GM10266 (cell line): ENCODE measurements at regions not wholly inside any gene's neighbourhood (a gene's known extent, or its start where the extent isn't known, plus 50 kb on each side); places are given as distances from the start of the nearest gene placed in this dataset.

Source experiments
- DNase-seq: peaks from one replicate; pipeline ENCODE4 v3.0.0; 2012; ENCODE audit errors: extremely low spot score
- CTCF ChIP-seq: IDR thresholded peaks from 2 replicates; pipeline ENCODE4 v1.5.1; 2012; ENCODE audit warnings: mild to moderate bottlenecking, low read depth; ENCODE audit not compliant: control insufficient read depth, insufficient read depth; ENCODE audit errors: missing control alignments

- TF ChIP-seq CTCF = no peak
- DNase-seq = no peak
Measured at GRCh38 chr9:87247097-87247496, 250.6 kb upstream of the DAPK1 start.

- TF ChIP-seq CTCF = no peak
- DNase-seq = no peak
Measured at GRCh38 chr9:87249029-87249428, 248.6 kb upstream of the DAPK1 start.

- DNase-seq = no peak
- no peak for TF ChIP-seq CTCF
Measured at GRCh38 chr9:87250205-87250604, 247.5 kb upstream of the DAPK1 start.

- TF ChIP-seq CTCF = no peak
- DNase-seq = no peak
Measured at GRCh38 chr9:87255431-87256155, 242.1 kb upstream of the DAPK1 start.

- no peak for DNase-seq
- no peak for TF ChIP-seq CTCF
Measured at GRCh38 chr9:87256973-87257372, 240.7 kb upstream of the DAPK1 start.

- no peak for TF ChIP-seq CTCF
- DNase-seq = no peak
Measured at GRCh38 chr9:87259543-87260518, 237.8 kb upstream of the DAPK1 start.

- DNase-seq = no peak
- no peak for TF ChIP-seq CTCF
Measured at GRCh38 chr9:87263291-87263690, 234.4 kb upstream of the DAPK1 start.
